GM18870 (cell line): ENCODE measurements at regions not wholly inside any gene's neighbourhood (a gene's known extent, or its start where the extent isn't known, plus 50 kb on each side); places are given as distances from the start of the nearest gene placed in this dataset.
A peak's percentile ranks its signal among the peaks of the same experiment; 100 is the strongest.

ENCODE experiments used
- ATAC-seq: cut with Tn5 transposase; IDR thresholded peaks from one replicate; pipeline ENCODE4 v1.9.1; 2021; ENCODE audit warnings: moderate library complexity; ENCODE audit not compliant: unreplicated experiment

DNA sequence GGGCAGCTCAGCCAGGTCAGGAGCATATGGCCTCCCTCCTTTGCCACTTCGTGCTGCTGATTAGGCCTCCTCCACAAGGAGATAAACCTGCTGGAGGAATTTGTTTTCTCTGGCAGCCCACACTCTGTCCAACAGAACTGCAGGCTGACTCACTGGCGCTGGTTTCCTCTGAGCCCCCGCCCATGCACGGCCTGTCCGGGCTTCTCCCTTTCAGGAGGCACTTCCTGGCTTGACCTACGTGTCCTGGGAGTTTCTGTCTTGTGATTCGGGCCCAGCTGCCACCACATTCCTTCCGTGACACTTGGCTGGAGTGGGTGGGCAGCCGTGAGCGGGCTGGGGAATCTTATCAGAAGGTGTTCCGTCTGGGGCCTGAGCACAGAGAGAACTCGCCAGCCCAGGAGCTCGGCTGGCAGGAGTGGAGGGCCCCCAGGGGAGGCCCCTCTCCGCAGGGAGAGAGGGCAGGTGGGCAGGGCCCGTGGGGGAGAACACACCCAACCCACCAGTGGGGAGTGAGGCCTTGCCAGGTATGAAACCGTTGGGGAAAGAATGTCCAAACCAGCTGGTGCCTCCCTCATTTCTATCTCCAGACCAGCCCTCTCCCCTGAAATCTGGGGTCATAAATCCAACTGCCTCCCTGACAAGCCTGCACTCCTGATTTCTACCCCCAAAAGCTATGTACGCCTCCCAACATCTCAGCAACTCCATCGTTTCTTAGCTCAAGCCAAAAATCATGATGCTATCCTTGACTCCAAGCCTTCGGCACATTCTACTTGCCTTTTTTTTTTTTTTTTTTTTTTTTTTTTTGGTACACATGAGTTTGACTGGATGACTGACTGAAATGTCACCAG, 110.6 kb upstream of the MEF2A start:
- no peak for ATAC-seq

GRCh38 chr15:99455789-99456160, 110.0 kb upstream of the MEF2A start:
- no peak for ATAC-seq

GRCh38 chr15:99464137-99464536, 101.6 kb upstream of the MEF2A start:
- no peak for ATAC-seq

- no peak for ATAC-seq
These were observed 99.0 kb upstream of the MEF2A start for GRCh38 chr15:99466701-99467337.

DNA sequence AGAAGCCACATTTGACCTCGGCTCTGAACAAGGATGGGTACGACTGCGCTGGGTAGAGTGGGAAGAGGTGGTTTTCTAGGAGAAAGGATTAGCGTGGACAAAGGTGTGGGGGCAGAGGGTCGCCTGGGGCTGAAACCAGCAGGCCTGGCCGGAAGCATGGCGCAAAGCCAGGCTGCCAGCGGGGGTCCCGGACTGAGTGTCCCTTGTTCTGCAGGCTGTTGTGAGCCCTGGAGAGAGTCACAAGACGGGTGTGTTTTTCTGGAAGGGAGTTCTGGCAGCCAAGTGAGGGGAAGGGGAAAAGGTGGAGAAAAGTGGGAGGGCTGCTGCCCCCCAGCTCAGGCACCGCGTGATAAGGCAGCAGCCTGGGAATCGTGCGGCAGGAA, 98.5 kb upstream of the MEF2A start:
- no peak for ATAC-seq

DNA sequence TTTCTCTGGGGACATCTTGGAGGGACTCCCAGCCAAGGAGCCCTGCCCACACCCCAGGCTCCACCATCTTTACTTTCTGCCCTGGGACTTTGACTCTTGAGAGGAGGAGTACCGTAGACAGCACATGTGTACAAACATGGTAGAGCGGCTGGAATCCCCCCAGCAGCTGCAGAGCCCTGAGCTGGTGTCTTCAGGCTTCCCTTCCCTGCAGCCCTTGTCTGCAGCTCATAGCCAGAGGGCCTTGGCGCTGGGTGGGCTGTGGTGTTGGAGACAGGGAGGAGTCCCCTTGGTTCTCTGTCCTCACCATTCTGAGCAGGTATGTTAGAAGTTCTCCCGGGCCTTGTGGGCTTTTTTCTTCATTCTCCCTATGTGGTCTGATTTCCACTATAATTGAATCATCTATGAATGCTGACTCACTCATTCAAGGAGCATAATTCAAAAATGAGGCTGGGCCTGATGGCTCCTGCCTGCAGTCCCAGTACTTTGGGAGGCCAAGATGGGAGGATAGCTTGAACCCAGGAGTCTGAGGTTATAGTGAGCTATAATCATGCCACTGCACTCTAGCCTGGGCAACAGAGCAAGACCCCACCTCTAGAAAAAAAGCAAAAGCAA, 97.8 kb upstream of the MEF2A start:
- no peak for ATAC-seq

- peak; percentile 53 for ATAC-seq
These were observed 95.6 kb upstream of the MEF2A start for GRCh38 chr15:99470204-99470603.

DNA sequence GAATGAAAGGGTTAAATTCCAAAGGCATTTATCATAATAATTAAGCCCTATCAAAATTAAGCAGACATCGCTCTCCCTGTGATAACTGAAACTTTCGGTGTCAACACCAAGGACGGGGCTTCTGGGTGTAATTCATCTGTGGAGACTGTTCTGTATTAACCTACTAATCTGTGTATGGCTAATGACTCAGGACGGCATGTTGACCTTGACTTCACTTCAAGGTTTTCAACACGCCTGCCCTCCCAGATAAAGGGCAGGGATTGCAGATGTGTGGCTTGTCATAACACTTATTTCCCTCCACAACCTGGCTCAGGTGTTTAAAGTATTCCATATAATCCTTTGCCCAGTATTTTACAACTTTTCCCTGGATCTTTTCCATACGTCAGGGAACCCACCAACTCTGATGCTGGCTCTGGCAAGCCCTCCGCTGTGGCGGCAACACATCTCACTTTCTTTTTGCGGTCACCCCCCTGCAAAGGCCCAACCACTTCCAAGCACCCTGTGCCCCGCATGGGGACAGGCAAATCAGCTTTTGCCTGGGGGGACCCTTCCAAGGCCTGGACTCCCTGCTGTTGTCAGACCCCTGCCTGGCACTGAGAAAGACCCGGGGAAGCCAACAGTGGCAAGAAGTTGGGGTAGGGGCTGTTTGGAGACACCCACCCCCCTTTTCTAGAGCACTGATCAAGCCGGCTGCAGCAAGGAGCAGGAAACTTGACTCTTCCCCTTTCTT, 93.2 kb upstream of the MEF2A start:
- no peak for ATAC-seq

DNA sequence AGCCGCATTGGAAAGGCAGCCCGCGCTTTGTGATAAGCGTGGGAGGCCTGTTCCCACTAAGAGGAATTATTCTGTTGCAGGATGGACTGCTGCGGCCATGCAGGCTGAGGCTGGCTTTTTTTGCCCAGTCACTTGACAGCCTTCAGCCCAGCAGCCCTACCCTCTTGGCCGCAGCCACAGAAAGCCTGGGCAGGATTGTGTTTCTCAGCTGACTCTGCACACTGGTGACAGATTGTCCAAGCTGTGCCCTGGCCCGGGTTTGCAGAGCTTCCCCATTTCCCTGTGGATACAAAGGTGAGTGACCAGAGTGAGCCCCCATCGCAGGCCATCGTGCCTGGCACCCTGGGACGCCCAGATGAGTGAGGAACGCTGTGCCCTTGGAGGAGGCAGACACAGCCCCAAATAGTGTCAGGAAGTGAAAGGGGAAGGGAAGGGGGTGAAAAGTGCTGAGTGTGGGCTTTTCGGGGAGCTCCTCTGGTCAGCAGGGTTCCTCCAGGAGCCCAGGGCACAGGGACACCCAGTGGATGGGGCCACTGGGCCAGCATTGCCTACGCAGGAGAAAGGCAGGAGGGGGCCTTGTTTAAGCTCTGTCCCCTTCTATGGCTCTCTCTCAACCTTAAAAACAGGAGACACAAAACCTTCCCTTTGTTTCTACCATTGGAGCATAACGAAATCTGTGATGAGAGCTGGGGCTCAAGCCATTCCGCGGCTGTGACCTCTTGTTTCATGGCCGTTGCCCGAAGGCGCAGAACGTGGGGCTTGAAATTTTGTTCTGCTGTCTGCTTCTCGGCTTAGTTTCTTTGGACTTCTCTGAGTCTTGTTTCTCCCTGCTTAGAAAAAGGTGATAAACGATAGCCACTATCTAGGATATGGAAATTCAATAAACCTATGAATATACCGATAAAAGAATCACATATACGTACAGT, 91.5 kb upstream of the MEF2A start:
- ATAC-seq, result no peak

- ATAC-seq, result no peak
These were observed 90.7 kb upstream of the MEF2A start for GRCh38 chr15:99474909-99475753.

- no peak for ATAC-seq
These were observed 89.9 kb upstream of the MEF2A start for GRCh38 chr15:99475754-99476412.

DNA sequence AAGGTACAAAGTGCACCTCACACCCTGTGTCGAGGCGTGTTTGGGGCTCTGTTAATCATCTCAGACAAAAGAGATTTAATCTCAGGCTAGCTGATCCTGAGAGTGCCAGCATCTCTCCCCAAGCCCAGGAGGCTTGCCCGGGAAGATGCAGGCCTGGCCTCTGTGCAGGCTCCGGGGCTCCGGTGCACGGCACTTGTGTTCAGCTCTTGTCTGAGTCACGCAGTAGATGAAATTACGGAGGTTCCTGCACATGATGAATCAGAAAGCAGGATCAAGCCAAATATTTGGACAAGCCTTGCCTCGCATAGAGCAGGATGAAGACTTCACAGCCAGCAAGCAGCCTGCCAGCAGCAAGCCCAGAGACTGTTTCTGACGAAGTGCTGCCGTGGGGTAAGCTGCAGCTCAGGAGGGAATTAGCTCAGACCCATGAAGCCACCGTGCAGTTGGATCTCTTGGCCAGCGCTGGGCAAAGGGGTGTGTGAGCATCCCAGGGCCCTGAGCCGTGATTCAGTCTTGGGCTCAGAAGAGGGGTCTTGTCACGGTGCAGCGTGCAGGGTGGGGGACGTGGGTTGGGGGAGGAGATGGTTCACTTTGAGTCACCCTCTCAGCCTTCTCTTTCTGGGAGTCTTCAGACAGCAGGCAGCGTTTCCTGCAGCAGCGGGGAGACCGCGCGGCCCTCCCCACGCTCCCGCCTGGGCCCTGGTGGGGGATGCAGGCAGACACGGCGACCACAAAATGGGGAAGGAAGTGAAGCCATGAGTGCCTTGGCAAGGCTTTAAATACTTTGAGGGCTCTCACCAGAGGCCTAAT, 89.2 kb upstream of the MEF2A start:
- ATAC-seq, result no peak

DNA sequence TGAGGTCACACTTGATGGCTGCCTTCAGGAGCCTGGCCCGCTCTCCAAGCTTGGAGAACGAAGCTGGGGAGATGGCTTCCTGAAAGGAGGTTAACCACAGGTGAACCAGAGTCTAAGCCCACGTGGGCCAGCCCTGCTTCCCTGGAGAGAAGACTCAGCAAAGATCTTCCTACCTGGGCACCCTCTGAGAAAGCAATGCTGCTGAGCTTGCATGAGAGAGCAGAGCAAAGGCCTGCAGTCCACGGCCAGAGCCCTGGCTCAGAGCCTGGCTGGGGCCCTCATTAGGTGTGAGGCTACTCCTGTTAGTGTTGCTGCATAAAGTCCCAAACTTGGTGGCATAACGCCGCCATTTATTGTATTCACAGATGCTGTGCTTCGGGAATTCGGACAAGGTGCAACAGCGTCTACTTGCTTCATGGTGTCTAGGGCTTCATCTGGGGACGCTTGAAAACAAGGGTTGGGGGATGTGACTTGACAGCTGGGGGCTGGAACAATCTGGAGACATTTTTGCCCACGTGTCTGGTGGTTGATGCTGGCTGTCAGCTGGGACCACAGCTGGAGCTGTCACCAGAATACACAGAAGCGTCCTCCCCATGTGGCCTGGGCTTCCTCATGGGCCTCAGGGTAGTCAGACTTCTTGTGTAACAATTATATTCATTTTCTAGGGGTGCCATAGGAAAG, 87.9 kb upstream of the MEF2A start:
- ATAC-seq, result no peak

DNA sequence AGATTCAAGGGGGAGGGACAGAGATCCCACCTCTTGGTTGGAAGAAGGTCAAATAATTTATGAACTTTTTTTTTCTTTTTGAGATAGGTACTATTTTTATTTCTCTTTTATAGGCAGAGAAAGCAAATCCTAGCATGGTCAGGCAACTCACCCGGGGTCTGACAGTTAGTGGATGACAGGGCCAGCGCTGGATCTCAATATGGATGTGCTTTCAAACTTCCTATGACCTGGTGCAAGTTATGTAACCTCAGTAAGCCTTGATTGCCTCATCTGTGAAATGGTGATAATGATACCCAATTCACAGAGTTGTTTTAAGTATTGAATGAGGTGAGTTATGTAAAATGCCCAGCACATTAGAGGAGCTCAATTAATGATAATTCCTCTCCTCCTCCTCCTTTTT, 86.8 kb upstream of the MEF2A start:
- no peak for ATAC-seq

DNA sequence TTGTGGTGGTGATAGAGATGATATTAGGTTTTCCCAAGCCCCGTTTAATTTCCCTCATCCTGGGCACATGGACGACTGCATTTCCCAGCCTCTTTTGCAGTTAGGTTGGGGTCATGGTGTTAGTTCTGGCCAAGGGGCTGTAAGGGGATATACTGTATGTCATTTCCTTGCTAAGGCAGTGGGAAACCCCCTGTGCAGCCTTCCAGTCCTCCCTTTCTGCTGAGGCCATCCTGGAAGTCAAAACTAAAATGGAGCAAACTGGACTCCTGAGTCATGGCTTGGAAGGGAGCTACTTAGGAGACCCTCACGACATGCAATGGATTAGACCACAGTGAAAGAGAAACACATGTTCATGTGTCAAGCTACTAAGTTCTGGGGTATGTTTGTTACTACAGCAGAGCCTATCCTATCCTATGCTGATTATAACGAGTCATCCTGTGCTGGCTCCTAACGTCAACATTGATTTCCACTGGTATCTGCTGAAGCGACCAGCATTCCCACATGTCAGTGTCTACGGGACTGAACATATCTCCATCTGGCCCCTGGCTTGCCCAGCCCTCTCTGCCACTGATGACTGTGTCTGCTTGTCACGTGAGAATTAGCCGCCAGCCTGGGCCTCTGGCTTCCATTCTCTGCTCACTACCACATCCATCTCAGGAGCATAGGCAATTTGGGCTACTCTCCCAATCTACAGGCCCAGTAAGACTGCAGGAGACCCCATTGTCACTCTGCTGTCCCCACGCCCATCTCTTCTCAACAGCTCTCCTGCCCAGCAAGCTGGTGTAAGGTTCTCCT, 85.6 kb upstream of the MEF2A start:
- no peak for ATAC-seq

DNA sequence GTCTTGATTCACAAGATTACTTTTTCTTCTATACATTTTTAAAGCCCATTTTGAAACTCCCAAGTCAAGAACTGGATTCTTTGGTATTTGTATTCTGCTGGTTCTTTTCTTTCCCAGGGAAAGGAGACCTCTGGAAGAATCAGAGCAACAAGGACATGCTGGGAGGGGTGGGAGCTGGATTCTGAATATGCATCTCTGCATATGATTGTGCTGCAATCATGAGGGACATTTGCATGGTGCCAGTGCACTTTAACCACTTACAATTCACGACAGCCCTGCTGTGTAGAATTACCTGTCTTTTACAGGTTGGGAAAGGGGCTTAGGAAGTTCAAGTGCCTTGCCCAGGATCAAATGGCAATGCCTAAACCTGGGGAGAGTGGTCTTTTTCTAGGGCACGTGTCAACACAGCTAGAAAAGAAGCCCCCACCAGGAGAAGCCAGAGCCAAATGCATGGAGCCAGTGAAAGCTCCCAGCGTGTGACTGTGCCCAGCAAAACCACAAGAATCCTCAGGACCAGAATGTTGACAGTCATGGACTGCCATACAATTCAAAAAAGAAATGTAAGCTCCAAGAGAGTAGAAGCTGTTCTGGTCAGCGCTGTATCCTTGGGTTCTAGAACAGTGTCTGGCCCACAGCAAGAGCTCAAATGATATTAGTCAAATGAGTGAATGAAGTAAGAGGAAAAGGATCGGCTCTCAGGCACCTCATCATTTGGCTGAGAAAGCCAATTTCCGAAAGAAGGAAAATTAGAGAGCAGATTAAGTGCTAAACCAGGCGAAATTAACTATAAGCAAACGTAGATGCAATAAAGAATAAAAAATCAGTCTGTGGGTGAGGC, 84.5 kb upstream of the MEF2A start:
- no peak for ATAC-seq
